ENCODE measurements at regions not wholly inside any gene's neighbourhood (a gene's known extent, or its start where the extent isn't known, plus 50 kb on each side); places are given as distances from the start of the nearest gene placed in this dataset.

DNA sequence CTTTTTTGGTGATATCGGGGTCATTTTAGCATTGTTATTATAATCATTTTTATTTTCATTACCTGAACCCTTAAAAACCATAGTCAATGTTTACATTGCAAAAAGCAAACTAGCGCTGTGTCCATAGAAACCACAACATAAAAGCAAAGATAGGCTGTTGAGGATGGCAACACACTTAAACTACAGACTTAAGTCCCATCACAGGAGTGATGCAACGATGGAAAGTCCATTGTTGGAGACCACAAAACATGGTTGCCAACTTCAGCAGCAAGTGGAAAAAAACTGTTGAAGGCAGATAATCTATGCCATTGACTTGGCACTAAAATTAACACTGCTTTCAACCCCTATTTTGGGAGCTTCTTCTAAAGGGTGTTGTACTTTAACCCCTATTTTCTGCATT is 398.8 kb upstream of the IGFBP3 start:
- Histone ChIP-seq H3K27ac (ENCODE audit: low read depth in 1 of 2, low read length in 2 of 2) (no peak overlapping the region), H3K27me3 (ENCODE audit: control insufficient read depth in 4 of 4, insufficient read depth in 4 of 4, low read length in 3 of 4) (no peaks in the 10 kb centered on the region), H3K4me1 (ENCODE audit: control insufficient read depth in 4 of 4, insufficient read depth in 4 of 4, low read length in 3 of 4) (no peaks in the 10 kb centered on the region), H3K9ac (ENCODE audit: low read depth in 1 of 2, low read length in 2 of 2) (no peak overlapping the region), H3K36me3 (ENCODE audit: control insufficient read depth in 4 of 4, insufficient read depth in 3 of 4, low read depth in 1 of 4, low read length in 3 of 4) (no peaks in the 10 kb centered on the region), H3K4me3 (ENCODE audit: low read depth in 1 of 3, low read length in 3 of 3) (no peak overlapping the region), H3K9me3 (ENCODE audit: control insufficient read depth in 4 of 4, low read length in 3 of 4) (no peaks in the 10 kb centered on the region)
- DNase-seq (ENCODE audit: low spot score): no peak
- WGBS: 87% methylated on average over 3 of the region's 3 CpGs
- TF ChIP-seq FOXA1 (IDR thresholded peaks at IDR 0.05) (no peak), HNF4A (conservative IDR thresholded peaks at IDR 0.05) (no peak), HNF4G (IDR thresholded peaks at IDR 0.05) (no peak), FOXA2 (IDR thresholded peaks at IDR 0.05) (no peak), EGR1 (IDR thresholded peaks at IDR 0.05; ENCODE audit: low read depth in 2 of 2) (no peak), RAD21 (IDR thresholded peaks at IDR 0.05) (no peak), TAF1 (conservative IDR thresholded peaks at IDR 0.05) (no peak), GABPA (IDR thresholded peaks at IDR 0.05 in 1 of 2, conservative IDR thresholded peaks at IDR 0.05 in 1 of 2) (no peak), NR2F2 (IDR thresholded peaks at IDR 0.05) (no peak), SP1 (IDR thresholded peaks at IDR 0.05) (no peak)
- TF ChIP-seq, protein P1, sequence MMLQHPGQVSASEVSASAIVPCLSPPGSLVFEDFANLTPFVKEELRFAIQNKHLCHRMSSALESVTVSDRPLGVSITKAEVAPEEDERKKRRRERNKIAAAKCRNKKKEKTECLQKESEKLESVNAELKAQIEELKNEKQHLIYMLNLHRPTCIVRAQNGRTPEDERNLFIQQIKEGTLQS (IDR thresholded peaks at IDR 0.05): no peak
- TF ChIP-seq, protein P2, sequence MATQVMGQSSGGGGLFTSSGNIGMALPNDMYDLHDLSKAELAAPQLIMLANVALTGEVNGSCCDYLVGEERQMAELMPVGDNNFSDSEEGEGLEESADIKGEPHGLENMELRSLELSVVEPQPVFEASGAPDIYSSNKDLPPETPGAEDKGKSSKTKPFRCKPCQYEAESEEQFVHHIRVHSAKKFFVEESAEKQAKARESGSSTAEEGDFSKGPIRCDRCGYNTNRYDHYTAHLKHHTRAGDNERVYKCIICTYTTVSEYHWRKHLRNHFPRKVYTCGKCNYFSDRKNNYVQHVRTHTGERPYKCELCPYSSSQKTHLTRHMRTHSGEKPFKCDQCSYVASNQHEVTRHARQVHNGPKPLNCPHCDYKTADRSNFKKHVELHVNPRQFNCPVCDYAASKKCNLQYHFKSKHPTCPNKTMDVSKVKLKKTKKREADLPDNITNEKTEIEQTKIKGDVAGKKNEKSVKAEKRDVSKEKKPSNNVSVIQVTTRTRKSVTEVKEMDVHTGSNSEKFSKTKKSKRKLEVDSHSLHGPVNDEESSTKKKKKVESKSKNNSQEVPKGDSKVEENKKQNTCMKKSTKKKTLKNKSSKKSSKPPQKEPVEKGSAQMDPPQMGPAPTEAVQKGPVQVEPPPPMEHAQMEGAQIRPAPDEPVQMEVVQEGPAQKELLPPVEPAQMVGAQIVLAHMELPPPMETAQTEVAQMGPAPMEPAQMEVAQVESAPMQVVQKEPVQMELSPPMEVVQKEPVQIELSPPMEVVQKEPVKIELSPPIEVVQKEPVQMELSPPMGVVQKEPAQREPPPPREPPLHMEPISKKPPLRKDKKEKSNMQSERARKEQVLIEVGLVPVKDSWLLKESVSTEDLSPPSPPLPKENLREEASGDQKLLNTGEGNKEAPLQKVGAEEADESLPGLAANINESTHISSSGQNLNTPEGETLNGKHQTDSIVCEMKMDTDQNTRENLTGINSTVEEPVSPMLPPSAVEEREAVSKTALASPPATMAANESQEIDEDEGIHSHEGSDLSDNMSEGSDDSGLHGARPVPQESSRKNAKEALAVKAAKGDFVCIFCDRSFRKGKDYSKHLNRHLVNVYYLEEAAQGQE (IDR thresholded peaks at IDR 0.05): no peak
- TF ChIP-seq, protein P3, sequence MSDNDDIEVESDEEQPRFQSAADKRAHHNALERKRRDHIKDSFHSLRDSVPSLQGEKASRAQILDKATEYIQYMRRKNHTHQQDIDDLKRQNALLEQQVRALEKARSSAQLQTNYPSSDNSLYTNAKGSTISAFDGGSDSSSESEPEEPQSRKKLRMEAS (IDR thresholded peaks at IDR 0.05): no peak
- TF ChIP-seq, protein P4, sequence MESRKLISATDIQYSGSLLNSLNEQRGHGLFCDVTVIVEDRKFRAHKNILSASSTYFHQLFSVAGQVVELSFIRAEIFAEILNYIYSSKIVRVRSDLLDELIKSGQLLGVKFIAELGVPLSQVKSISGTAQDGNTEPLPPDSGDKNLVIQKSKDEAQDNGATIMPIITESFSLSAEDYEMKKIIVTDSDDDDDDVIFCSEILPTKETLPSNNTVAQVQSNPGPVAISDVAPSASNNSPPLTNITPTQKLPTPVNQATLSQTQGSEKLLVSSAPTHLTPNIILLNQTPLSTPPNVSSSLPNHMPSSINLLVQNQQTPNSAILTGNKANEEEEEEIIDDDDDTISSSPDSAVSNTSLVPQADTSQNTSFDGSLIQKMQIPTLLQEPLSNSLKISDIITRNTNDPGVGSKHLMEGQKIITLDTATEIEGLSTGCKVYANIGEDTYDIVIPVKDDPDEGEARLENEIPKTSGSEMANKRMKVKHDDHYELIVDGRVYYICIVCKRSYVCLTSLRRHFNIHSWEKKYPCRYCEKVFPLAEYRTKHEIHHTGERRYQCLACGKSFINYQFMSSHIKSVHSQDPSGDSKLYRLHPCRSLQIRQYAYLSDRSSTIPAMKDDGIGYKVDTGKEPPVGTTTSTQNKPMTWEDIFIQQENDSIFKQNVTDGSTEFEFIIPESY (IDR thresholded peaks at IDR 0.05): no peak
- TF ChIP-seq, protein P5, sequence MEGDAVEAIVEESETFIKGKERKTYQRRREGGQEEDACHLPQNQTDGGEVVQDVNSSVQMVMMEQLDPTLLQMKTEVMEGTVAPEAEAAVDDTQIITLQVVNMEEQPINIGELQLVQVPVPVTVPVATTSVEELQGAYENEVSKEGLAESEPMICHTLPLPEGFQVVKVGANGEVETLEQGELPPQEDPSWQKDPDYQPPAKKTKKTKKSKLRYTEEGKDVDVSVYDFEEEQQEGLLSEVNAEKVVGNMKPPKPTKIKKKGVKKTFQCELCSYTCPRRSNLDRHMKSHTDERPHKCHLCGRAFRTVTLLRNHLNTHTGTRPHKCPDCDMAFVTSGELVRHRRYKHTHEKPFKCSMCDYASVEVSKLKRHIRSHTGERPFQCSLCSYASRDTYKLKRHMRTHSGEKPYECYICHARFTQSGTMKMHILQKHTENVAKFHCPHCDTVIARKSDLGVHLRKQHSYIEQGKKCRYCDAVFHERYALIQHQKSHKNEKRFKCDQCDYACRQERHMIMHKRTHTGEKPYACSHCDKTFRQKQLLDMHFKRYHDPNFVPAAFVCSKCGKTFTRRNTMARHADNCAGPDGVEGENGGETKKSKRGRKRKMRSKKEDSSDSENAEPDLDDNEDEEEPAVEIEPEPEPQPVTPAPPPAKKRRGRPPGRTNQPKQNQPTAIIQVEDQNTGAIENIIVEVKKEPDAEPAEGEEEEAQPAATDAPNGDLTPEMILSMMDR (IDR thresholded peaks at IDR 0.05; ENCODE audit: low read depth, low read length, missing input control): no peak

DNA sequence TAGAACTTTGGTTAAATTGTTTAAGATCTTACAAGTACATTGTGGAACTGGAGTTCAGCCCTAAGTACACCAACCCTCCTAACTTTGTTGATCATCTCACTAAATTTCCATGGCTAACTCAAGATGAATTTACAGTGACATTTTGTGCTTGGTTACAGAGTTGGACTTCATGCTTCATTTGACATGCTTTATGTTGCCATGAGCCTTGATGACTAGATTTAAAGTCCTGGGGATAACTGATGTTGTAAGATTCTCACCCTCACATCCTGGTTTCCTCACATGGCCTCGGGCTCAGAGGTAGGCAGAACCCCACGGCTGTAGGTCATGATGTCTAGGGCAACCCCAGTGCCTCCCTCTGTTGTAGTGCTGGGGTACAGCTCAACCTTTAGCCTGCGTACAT is 397.2 kb upstream of the IGFBP3 start:
- Histone ChIP-seq H3K36me3 (ENCODE audit: control insufficient read depth in 4 of 4, insufficient read depth in 3 of 4, low read depth in 1 of 4, low read length in 3 of 4) (no peaks in the 10 kb centered on the region), H3K9me3 (ENCODE audit: control insufficient read depth in 4 of 4, low read length in 3 of 4) (no peaks in the 10 kb centered on the region), H3K27ac (ENCODE audit: low read depth in 1 of 2, low read length in 2 of 2) (no peak overlapping the region), H3K9ac (ENCODE audit: low read depth in 1 of 2, low read length in 2 of 2) (no peak overlapping the region), H3K4me3 (ENCODE audit: low read depth in 1 of 3, low read length in 3 of 3) (no peak overlapping the region), H3K4me1 (ENCODE audit: control insufficient read depth in 4 of 4, insufficient read depth in 4 of 4, low read length in 3 of 4) (no peaks in the 10 kb centered on the region), H3K27me3 (ENCODE audit: control insufficient read depth in 4 of 4, insufficient read depth in 4 of 4, low read length in 3 of 4) (no peaks in the 10 kb centered on the region)
- WGBS: 82% methylated on average over 3 of the region's 3 CpGs
- TF ChIP-seq EGR1 (IDR thresholded peaks at IDR 0.05; ENCODE audit: low read depth in 2 of 2) (no peak), JUND (IDR thresholded peaks at IDR 0.05) (no peak), HNF4G (IDR thresholded peaks at IDR 0.05) (no peak)
- TF ChIP-seq, protein P5 (IDR thresholded peaks at IDR 0.05; ENCODE audit: low read depth, low read length, missing input control): no peak
- DNase-seq (ENCODE audit: low spot score): no peak

All from liver (tissue), 8 donors.